Nephron (organoid): ENCODE measurements at regions not wholly inside any gene's neighbourhood (a gene's known extent, or its start where the extent isn't known, plus 50 kb on each side); places are given as distances from the start of the nearest gene placed in this dataset.
A peak's percentile ranks its signal among the peaks of the same experiment; 100 is the strongest.

Experiments
- H3K27ac Mint-ChIP-seq, 3 experiments: 2 replicates each; pipeline ENCODE4 v1.8.0; 2020; ENCODE audit warnings: mixed read lengths in 3 of 3, mild to moderate bottlenecking in 2 of 3, moderate library complexity in 1 of 3
- H3K27me3 Mint-ChIP-seq: 2 replicates; pipeline ENCODE4 v1.8.0; 2021; ENCODE audit warnings: low read depth, mild to moderate bottlenecking, moderate library complexity, mixed read lengths
- H3K36me3 Mint-ChIP-seq: 2 replicates; pipeline ENCODE4 v1.8.0; 2020; ENCODE audit warnings: low read depth, mixed read lengths
- H3K4me1 Mint-ChIP-seq: 2 replicates; pipeline ENCODE4 v1.8.0; 2020; ENCODE audit warnings: mixed read lengths
- H3K4me3 Mint-ChIP-seq, 3 experiments: 2 replicates each; pipeline ENCODE4 v1.8.0; 2020; ENCODE audit warnings: mild to moderate bottlenecking in 3 of 3, mixed read lengths in 3 of 3, moderate library complexity in 2 of 3
- H3K9me3 Mint-ChIP-seq: 2 replicates; pipeline ENCODE4 v1.8.0; 2020; ENCODE audit warnings: mixed read lengths
- TF ChIP-seq, protein P1 (sequence below), 3 experiments: fragments of 200-600 bp; sonication (generic); IDR thresholded peaks; one replicate each; pipeline ENCODE4 v1.5.0; 2021; ENCODE audit warnings: antibody characterized with exemption in 3 of 3; ENCODE audit not compliant: unreplicated experiment in 3 of 3

DNA sequence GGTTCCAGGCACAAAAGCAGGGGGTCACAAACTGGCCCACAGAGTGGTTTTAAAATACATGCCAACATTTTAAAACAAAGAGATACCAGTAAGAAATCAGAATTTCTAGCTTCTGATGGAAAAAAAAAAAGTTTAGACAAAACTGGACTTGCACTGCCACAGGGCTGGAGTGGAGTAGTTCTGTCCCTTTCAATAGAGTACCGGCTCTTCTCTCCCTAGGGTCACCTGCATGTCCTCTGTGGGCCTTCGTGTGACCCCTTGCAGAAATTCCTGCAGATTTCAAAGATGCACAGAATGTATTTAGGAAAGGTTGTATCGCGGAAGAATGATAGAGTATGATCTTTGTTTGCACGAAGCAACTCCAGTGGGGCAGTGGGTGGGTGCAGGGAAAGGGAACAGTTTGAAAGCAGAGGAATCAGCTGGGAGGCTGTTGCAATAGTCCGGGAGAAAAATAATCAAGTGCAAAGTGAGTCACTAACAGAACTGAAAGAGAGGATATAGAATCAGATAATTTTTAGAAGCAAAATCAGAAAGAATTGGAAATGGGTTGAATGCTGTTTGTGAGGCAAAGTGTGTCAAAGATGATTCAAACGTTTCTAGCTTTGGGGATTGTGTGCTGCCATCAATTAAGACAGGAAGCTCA lies 97.3 kb upstream of the STXBP5 start:
- H3K9me3 Mint-ChIP-seq: no peaks in the 10 kb centered on the region
- no peak overlapping the region for H3K27ac Mint-ChIP-seq
- H3K4me1 Mint-ChIP-seq: peaks cover 6% of the 10 kb centered on the region
- no peak overlapping the region for H3K4me3 Mint-ChIP-seq
- no peaks in the 10 kb centered on the region for H3K27me3 Mint-ChIP-seq
- no peaks in the 10 kb centered on the region for H3K36me3 Mint-ChIP-seq
- TF ChIP-seq, protein P1, sequence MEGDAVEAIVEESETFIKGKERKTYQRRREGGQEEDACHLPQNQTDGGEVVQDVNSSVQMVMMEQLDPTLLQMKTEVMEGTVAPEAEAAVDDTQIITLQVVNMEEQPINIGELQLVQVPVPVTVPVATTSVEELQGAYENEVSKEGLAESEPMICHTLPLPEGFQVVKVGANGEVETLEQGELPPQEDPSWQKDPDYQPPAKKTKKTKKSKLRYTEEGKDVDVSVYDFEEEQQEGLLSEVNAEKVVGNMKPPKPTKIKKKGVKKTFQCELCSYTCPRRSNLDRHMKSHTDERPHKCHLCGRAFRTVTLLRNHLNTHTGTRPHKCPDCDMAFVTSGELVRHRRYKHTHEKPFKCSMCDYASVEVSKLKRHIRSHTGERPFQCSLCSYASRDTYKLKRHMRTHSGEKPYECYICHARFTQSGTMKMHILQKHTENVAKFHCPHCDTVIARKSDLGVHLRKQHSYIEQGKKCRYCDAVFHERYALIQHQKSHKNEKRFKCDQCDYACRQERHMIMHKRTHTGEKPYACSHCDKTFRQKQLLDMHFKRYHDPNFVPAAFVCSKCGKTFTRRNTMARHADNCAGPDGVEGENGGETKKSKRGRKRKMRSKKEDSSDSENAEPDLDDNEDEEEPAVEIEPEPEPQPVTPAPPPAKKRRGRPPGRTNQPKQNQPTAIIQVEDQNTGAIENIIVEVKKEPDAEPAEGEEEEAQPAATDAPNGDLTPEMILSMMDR (IDR thresholded peaks at IDR 0.05; ENCODE audit: unreplicated experiment in 3 of 3): no peak

DNA sequence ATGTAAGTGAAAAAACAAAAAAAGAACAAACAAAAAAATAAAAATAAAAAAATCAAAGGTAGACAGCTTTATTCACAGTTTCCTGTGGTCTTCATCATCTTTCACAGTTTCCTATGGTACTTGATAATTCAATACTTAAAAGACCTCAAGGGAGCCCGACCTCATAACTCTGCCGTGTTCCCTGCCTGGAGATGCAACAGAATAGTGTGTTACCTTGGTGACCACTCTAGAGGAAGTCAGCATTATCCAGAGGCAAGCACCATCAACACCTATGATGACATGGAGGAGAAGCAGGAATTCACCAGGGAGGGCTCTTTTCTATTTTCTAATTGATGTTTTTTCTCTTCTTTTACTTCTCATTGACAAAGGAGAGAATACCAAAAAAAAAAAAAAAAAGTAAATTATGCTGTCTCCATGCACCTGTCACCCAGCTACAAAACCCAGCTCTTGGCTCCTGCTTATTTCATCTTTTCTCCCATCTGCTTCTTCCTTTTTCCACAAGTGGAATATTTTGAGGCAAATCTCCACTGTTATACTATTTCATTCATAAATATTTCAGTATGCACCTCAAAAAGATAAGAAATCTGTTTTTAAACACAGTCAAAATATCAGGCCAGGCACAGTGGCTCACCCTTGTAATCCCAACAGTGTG lies 95.8 kb upstream of the STXBP5 start:
- Mint-ChIP-seq H3K4me1 (peaks cover 6% of the 10 kb centered on the region), H3K9me3 (no peaks in the 10 kb centered on the region), H3K36me3 (no peaks in the 10 kb centered on the region), H3K27ac (no peak overlapping the region), H3K4me3 (no peak overlapping the region), H3K27me3 (no peaks in the 10 kb centered on the region)
- TF ChIP-seq, protein P1 (IDR thresholded peaks at IDR 0.05; ENCODE audit: unreplicated experiment in 3 of 3): no peak

DNA sequence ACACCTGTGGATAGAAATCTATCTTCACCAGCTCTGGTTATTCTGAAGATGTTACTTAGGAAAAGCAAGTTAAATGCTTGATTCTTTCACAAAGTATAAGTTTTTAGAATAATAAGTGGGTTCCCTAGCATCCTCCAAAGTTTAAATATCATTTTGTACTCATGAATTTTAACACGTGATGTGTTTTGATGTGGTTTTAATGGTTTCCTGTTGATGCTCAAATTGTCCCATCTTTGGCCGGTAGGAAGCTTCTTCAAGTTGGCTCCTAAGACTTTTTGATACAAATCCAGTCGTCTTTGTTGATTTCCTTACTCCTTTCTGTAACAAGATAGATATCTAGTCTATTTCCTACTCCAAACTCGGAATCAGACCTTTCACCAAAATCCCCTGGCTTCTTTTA lies 94.5 kb upstream of the STXBP5 start:
- Mint-ChIP-seq H3K9me3 (no peaks in the 10 kb centered on the region), H3K4me1 (peaks cover 6% of the 10 kb centered on the region), H3K27ac (no peak overlapping the region), H3K36me3 (no peaks in the 10 kb centered on the region), H3K27me3 (no peaks in the 10 kb centered on the region), H3K4me3 (no peak overlapping the region)
- TF ChIP-seq, protein P1 (IDR thresholded peaks at IDR 0.05; ENCODE audit: unreplicated experiment in 3 of 3): no peak

DNA sequence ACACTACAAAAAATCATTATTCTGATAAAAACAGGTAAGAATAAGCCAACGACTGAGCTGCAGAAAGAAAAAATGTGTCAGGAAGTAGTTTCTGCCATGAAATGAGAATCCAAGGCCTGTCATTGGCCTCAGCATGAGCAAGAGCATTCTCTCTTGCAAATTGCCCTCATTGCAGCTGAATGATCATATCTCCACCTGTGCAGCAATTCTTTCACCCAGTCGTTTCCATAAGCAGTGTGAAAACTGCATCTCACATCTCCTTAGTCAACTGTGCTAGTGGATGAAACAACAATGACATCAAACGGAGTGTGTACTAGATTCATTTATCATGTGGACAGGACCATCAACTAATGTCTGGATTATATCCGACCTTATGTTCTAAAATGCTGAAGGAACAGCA lies 88.2 kb upstream of the STXBP5 start:
- H3K27ac Mint-ChIP-seq: no peak overlapping the region

DNA sequence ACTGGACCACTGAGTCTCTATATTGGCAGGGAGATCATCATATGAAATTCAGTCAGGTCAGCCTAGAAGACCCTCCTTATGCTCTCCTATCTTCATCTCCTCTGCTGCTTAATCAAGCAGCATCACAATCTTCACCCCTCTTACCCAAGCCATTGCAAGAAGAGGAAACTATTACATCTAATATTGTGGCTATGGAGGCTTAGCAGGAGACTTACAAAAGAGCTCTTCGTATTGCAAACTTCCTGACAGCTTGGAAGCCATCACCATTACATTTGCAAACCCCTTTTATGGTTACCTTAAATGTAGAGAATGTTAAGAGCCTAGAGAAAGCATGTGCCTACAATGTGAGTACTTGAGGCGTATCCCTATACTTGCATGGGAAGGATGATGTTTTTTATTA lies 87.2 kb upstream of the STXBP5 start:
- TF ChIP-seq, protein P1 (IDR thresholded peaks at IDR 0.05; ENCODE audit: unreplicated experiment in 3 of 3): no peak

More for the DNA sequence above, 88.2 kb upstream of the STXBP5 start:
- TF ChIP-seq, protein P1 (IDR thresholded peaks at IDR 0.05; ENCODE audit: unreplicated experiment in 3 of 3): no peak
- no peaks in the 10 kb centered on the region for H3K36me3 Mint-ChIP-seq
- H3K27me3 Mint-ChIP-seq: no peaks in the 10 kb centered on the region
- H3K4me3 Mint-ChIP-seq: no peak overlapping the region
- peaks cover 6% of the 10 kb centered on the region for H3K4me1 Mint-ChIP-seq
- H3K9me3 Mint-ChIP-seq: no peaks in the 10 kb centered on the region

DNA sequence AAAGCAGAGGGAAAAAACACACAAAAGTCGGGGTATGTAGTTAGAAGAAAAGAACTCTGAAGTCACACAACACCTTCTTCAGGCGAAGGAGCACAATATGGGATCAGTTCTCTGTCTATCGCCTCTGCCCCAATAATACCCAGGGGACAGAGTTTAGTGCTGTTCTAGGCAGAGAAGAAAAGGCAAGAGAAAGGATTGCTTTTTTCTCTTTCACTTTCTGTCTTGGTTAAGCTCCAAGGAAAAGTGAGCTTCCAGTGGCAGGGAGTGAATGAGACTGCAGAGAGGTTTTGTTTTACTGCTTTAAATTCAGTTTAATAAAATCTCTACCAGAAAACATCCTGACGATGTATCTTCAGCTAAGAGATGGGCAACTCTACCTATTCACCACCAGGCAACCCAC lies 86.6 kb upstream of the STXBP5 start:
- H3K9me3 Mint-ChIP-seq: no peaks in the 10 kb centered on the region
- H3K27me3 Mint-ChIP-seq: no peaks in the 10 kb centered on the region
- TF ChIP-seq, protein P1 (IDR thresholded peaks at IDR 0.05; ENCODE audit: unreplicated experiment in 3 of 3): no peak
- no peaks in the 10 kb centered on the region for H3K36me3 Mint-ChIP-seq
- peak overlapping the region in 1 of 3 experiments; percentile 35 for H3K27ac Mint-ChIP-seq
- no peak overlapping the region for H3K4me3 Mint-ChIP-seq
- no peaks in the 10 kb centered on the region for H3K4me1 Mint-ChIP-seq

More for the DNA sequence above, 87.2 kb upstream of the STXBP5 start:
- H3K4me1 Mint-ChIP-seq: no peaks in the 10 kb centered on the region
- H3K4me3 Mint-ChIP-seq: no peak overlapping the region
- H3K27me3 Mint-ChIP-seq: no peaks in the 10 kb centered on the region
- no peaks in the 10 kb centered on the region for H3K36me3 Mint-ChIP-seq
- peak overlapping the region in 1 of 3 experiments; percentile 35 for H3K27ac Mint-ChIP-seq
- no peaks in the 10 kb centered on the region for H3K9me3 Mint-ChIP-seq
